WTC11 (cell line): ENCODE measurements at regions not wholly inside any gene's neighbourhood (a gene's known extent, or its start where the extent isn't known, plus 50 kb on each side); places are given as distances from the start of the nearest gene placed in this dataset.
"Not testable (repeated sequence)": the region's sequence is repeated elsewhere in the genome, so short reads cannot be mapped to it uniquely, and the experiment has no call there.

Experiments
- SP1 ChIP-seq: sonication (generic); formaldehyde crosslinking; conservative IDR thresholded peaks from 2 replicates; pipeline ENCODE4 v1.8.1; 2022; ENCODE audit warnings: missing genetic modification reagents
- TF ChIP-seq, protein P1 (sequence below): sonication (generic); formaldehyde crosslinking; conservative IDR thresholded peaks from 2 replicates; pipeline ENCODE4 v1.8.1; 2022; ENCODE audit warnings: mild to moderate bottlenecking, missing genetic modification reagents
- TF ChIP-seq, protein P2 (sequence below): fragments of 200-600 bp; IDR thresholded peaks from 2 replicates; pipeline ENCODE4 v1.8.0; 2022; ENCODE audit warnings: antibody characterized with exemption

DNA sequence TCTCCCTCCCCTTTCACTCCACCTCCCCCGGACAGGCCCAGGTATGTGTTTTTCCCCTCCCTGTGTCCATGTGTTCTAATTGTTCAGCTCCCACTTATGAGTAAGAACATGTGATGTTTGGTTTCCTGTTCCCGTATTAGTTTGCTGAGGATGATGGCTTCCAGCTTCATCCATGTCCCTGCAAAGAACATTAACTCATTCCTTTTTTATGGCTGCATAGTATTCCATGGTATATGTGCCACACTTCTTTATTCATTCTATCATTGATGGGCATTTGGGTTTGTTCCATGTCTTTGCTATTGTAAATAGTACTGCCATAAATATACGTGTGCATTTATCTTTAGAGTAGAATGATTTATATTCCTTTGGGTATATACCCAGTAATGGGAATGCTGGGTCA, 306.0 kb upstream of the RASGEF1B start:
- TF ChIP-seq, protein P1, sequence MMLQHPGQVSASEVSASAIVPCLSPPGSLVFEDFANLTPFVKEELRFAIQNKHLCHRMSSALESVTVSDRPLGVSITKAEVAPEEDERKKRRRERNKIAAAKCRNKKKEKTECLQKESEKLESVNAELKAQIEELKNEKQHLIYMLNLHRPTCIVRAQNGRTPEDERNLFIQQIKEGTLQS, result not testable (repeated sequence)
- TF ChIP-seq, protein P2, sequence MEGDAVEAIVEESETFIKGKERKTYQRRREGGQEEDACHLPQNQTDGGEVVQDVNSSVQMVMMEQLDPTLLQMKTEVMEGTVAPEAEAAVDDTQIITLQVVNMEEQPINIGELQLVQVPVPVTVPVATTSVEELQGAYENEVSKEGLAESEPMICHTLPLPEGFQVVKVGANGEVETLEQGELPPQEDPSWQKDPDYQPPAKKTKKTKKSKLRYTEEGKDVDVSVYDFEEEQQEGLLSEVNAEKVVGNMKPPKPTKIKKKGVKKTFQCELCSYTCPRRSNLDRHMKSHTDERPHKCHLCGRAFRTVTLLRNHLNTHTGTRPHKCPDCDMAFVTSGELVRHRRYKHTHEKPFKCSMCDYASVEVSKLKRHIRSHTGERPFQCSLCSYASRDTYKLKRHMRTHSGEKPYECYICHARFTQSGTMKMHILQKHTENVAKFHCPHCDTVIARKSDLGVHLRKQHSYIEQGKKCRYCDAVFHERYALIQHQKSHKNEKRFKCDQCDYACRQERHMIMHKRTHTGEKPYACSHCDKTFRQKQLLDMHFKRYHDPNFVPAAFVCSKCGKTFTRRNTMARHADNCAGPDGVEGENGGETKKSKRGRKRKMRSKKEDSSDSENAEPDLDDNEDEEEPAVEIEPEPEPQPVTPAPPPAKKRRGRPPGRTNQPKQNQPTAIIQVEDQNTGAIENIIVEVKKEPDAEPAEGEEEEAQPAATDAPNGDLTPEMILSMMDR, result not testable (repeated sequence)
- TF ChIP-seq SP1 (CRISPR knock-in tag), result not testable (repeated sequence)
